ENCODE measurements at regions not wholly inside any gene's neighbourhood (a gene's known extent, or its start where the extent isn't known, plus 50 kb on each side); places are given as distances from the start of the nearest gene placed in this dataset.
"Not testable (repeated sequence)": the region's sequence is repeated elsewhere in the genome, so short reads cannot be mapped to it uniquely, and the experiment has no call there.

DNA sequence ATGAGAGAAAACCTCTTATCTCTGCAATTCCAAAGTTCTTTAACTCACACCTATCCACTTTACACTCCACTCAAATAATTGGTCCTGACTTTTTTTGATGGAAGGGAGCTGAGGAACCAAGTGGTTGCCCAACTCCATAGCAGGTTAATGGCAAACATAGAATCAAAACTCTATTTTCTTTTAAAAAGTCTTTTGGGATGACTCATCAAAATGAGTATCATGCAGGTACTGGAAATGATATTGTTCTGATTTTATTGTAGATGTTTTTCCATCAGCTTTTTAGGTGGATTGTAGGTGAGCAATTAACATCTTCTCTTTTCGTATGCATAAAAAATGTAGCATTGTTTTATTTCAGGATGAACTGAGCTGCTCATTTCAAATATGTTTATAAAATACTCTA lies 239.5 kb downstream of the SATB1 start:
- DNase-seq: no peak

DNA sequence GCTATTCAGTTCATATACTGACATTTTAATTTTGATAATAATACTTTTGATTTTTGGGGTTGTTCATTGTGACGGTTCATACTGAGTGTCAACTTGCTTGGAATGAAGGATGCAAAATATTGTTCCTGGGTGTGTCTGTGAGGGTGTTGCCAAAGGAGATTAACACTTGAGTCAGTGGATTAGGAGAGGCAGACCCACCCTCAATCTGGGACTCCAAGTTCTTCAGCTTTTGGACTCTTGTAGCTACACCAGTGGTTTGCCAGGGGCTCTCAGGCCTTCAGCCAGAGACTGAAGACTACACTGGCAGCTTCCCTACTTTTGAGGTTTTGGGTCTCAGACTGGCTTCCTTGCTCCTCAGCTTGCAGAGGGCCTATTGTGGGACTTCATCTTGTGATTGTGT lies 242.2 kb downstream of the SATB1 start:
- not testable (repeated sequence) for DNase-seq

DNA sequence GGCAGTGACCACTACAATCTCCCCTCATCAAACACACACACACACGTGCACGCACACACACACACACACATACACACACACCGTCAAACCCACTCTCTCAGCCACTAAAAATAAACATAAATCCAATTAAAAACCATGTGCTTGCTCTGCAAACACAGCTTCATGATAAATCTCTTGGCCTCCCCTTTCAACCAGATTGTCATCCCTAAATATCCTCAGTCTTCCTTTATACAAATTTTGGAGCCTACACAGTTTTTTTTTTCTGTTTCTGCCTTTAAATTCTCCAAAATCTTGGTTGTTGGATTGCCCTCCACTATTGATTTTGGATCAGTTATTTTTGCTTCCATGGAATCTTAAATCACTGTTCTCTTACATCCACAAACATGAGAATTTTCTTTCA lies 245.6 kb downstream of the SATB1 start:
- no peak for DNase-seq

DNA sequence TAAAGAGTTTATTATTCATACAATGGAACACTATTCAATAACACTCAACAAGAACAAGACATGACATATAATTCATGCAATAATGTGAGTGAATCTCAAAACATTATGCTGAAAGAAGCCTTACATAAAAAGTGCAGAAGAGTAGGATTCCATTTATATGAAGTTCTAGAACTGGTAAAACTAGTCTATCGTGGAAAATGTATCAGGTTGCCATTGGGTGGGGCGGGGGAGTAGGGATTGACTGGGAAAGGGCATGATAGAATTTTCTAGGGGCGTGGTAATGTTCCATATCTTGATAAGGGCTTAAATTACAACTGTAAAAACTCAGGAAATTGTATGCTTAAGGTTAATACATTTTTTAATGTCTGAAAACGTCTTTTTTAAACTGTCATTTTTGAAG lies 247.9 kb downstream of the SATB1 start:
- no peak for DNase-seq

DNA sequence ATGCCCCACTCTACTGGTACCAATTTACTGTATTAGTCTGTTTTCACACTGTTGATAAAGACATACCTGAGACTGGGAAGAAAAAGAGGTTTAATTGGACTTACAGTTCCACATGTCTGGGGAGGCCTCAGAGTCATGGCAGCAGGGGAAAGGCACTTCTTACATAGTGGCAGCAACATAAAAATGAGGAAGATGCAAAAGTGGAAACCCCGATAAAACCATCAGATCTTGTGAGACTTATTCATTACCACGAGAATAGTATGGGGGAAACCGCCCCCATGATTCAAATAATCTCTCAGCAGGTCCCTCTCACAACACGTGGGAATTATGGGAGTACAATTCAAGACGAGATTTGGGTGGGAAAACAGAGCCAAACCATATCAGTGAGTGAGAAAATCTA lies 251.2 kb downstream of the SATB1 start:
- DNase-seq: not testable (repeated sequence)

DNA sequence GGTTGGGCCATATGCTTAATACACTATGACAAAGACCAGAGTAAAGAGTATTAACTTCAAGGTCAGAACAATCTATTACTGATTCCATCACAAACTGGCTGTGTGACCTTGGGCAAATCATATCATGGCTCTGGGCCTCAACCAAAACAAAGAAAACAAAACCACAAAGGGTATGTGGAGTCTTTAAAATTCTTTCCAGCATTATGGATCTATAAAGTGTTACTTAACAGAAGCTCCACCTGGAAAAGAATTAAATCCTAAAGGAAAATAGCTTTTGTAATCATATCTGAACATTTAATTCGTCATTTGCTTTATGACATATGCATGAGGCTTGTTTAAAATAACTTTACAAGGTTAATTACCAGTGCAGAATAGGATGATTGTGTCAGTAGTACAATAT lies 265.5 kb downstream of the SATB1 start:
- DNase-seq: no peak

DNA sequence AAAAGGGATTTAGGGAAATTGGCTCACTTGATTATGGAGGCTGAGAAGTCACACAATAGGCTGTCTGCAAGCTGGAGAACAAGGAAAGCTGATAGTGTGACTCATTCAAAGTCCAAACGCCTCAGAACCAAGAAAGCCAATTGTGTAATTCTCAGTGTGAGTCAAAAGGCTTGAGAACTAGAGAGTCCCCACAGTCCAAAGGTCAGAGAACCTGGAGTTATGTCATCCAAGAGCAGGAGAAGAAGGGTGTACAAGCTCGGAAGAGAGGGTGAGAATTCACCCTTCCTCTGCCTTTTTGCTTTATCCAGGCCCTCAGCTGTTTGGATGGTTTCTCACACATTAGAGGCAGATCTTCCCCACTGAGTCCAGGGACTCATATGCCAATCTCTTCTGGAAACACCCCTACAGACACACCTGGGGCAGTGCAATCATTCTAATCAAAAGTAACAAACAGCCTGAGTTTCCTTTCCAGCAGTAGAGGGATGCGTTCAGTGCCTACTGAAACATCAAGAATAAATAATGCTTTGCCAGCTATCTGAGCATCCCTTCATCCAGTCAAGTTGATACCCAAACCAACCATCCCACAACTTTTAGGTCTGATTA lies 271.5 kb downstream of the SATB1 start:
- DNase-seq: no peak

DNA sequence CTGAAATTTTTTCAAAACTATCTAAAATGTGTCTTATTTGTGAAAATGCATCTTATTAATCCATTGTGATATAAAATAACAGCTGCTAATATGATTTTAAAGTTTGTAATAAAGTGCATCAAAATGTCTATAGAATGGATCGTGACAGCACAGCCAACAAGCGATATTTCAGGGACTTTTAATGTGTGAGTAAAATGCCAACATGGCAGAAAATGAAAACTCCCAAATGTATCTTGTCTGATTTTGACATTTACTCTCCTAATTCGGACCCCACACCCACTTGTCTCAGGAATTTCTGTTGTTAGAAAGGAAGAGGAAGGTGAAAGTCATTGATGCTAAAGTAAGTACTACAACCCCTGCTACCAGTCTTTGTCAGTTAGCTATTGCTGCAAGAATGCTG lies 273.9 kb downstream of the SATB1 start:
- no peak for DNase-seq

DNA sequence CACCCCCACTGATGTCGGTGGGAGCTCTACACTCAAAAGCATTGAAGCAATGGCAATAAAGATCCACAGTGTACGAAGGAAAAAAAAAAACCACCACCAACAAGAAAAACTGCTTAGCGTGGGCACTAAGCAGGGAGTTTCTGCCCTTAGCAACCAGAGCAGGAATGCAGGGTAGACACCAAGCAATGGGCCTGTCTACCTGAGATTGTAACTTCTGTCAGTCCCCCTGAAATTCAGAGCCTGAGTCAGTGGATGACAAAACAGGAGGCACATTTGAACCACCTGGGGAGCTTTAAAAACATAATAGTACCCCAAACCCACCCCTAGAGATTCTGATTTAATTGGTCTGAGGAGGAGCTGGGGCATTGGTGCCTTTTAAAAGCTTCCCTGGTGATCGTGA lies 275.2 kb downstream of the SATB1 start:
- no peak for DNase-seq

DNA sequence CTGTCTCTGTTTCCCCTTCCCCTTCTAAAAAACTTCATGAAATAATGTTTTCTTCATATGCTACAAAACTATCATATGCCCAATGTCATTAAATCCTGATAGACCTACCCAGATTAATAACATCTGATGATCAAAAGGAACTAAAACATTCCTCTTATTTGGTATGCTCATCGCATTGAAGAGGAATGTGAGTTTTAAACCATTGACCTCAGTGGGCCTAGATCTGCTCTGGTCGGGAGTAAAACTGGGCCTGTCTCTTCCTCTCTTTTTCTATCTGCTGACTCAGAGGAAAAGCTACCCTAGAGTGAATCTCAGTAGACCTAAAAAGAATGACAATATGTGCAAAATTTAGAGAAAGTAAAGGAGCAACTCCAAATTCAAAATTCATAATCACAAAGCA lies 275.8 kb downstream of the SATB1 start:
- DNase-seq: no peak

DNA sequence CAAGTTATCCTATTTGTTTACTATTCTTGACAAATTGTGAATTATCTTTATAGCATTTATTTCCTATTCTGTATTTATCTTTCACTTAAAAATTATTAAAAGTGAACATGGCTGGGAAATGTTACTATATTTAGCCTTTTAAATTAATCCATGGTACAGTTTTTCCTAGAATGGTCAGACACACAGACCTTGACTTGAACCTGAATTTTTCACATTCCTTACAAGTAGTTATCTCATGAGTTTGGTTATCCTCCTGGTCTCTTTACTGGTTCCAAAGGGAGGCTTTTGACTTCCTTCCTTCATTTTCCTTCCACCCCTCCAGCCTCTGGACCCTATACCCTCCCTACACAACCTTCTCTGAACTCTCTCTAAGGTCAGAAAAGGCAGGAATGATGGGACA lies 280.6 kb downstream of the SATB1 start:
- DNase-seq: no peak

DNA sequence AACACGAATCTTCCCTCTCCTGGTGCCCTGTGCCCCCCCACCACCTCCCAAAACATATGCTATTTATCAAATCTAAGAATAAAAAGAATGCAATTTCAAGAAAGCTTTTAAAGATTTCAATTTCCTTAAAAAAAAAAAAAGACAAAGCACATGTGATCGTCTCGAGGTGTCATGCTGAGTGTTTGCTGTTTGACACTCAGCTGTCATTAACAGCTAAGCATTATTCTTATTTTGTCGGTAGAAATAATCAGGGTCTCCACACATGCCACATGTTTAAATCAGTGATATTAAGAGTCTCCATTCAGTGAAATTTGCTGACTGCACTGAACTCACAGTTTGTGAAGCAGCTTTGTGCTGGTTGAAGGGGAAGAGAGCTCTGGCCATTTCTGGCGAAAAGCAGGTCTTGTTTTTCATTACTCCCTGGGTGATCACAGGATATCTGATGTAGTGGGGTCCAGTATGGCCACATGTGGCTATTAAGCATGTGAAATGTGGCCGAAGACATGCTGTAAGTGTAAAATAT lies 281.8 kb downstream of the SATB1 start:
- no peak for DNase-seq

DNA sequence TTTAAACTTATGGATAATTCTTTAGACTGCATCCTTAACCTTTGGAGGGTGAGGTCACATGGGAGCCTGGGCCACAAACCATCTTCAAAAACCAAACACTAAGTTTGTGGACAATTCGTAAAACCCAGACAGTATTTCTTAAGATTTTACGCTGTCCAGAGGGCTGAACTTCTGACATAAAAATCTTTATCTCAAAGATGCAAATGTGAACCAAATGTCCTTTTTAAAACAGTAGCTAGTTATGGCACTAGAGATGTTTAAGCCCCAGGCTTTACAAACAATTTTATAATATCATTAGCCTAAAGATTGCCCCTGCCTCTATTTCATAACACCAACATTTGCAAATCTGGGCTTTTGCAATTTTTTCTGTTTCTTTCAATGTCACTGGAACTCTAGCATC lies 287.2 kb downstream of the SATB1 start:
- DNase-seq: no peak

DNA sequence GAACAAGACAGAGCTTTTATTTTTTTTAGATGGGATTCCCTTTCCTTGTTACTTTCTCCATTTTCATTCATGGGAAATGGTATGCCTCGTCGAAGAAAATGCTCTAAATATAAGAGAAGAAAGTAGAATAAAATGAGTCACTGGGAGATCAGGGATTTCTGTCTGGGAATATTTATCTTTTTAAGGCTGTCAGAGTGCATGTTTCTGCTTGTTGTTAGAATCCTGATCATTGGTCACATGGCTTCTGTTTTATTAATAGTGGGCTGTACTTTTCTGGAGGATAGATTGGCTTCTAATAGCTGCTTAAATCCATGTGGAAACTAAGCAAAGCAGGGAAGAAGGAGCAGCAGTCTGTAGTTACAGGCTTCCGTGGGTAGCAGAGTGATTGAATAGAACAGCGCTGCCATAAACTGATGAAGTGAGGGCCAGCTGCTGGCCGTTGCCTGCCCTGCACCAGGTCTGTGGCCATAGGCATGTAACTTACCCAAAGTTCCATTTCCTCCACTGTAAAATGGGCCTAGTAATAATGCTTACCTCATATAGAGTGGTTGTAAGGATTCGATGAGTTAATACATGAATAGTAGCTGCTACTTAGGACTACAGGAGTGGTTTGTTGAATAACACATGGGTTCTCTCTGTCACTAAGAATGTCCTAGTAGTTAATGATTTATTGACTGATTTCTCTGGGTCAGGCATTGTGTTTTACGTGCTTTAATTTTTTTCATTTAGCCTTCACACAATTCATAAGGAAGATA lies 289.9 kb downstream of the SATB1 start:
- DNase-seq: no peak

DNA sequence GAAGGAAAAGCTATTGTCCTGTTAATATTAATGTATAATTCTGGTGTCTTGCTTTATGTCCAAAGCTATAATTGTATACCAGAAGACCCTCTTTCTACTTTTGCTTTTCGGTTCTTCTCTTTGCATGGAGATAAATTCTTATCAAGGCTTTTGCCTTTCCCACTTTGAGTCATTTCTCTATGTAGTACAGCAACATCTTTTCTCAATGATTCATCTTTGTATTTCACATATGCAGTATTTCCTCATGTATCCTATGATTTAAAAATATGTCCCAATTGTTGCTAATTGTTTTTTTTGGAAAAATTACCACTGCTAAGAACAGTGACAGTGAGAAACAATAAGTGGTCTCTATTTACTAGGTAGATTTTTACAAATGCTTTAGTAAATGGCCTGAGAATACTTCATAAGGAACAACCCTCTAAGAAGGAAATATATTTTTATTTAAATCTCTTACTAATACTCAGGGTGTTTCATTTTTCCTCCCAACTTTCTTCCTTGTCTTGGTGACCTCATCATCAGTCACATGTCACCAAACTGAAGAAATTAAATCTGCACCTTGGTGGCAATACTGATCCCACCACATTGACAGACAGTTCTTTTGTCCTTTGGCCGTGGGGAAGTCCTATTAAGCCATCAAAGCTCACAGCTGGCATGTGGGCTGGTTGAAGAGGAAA lies 290.6 kb downstream of the SATB1 start:
- DNase-seq: no peak

DNA sequence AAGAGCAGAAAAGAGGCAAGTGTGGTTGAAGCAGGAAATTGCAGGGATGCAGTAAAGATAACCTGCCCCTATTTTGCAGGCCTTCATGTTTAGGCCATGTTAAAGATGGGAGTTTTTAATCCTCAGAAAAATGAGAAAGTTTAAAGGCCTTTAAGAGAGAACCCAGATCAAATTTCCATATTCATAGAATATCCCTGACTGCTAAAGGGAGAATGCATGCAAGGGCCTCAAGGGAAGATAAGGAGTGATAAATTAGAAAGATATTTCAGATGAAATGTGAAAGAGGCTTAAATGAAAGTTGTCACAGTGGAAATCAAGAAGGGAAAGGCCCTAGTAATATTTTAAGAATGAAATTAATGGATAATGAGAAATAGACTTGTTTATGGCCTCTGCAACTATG lies 292.1 kb downstream of the SATB1 start:
- DNase-seq: no peak

DNA sequence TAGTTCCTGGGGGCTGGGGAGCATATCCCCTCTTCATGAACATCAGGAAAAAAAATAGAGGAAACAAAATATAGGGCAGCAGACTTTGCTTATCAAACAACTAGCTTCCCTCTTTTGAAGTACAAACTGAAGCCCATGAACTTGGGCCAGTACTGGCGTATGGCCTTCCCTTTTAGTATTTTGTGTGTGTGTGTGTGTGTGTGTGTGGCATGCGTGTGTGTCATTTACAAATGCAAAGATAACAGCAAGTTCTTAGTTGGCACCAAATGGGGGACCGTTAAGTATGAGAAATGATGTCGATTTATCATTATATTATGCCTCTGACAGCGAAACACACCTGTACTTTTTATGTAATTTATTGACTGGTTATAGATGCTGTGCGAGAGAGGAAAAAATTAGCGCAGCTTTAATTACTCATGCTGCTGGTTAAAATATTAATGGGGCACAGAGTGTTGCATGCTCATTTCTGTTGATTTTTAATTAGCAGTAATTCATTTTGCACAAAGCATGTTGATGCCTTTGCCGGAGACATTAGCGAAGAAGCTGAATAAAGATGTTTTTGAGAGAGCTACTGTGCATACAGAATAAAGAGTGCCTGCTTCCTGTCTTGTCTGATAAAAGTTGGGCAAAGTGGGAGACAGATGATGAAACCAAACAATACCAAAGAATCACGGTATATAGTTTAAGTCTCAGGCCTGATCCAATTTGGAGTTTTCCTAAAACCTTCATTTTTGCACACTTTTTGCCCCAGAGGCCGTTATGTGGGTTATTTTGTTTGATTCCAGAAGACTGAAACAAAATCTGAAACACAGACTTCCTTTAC lies 297.1 kb downstream of the SATB1 start:
- DNase-seq: no peak

DNA sequence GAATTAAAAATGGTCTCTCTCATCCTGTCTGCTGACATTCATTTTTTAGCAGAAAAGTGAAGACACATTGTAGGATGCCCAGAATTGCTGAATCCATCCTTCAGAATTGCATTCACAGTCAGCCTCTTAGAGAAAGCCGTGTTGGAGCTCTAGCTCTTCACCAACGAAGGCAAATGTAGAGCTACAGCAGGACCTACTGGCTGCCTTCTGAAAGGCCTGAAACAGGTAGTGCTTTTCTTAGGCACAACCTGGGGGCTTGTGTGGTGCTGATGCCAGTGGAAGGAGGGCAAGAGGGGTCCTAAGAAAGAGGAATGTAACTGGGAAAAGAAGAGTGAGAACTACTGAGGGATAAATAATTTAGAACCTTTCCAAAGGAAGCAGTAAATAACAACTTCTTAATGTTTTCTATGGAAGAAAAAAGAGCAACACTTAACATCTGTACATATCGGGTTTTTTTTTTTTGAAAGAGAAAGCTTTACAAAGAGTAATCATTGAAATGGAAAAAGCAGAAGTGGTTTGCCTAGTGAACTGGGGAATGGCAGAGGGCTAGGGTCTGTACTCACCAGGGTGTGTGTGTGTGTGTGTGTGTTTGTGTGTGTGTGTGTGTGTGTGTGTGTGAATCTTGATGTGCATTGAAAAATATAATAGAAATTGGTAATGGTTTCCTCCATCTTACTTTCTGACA lies 297.8 kb downstream of the SATB1 start:
- no peak for DNase-seq

DNA sequence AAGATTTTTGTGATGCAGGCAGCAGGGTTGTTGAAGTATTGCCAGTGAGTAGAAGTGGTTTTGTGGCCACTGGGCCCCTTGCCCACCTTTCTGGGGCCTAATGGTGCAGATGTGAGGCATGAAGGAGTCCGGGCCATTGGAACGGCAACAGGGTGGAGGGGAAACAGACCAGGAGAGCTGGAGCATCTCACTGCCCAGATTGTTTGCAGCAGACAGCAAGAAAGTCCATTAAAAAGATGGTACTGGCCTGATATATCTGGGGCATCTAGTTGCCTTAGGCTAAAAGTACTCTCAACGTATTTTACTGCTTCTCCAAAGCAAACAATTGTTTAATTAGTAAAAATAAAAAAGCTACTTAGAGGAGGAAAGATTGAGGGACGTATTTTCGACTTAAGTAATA lies 298.4 kb downstream of the SATB1 start:
- DNase-seq: no peak

DNA sequence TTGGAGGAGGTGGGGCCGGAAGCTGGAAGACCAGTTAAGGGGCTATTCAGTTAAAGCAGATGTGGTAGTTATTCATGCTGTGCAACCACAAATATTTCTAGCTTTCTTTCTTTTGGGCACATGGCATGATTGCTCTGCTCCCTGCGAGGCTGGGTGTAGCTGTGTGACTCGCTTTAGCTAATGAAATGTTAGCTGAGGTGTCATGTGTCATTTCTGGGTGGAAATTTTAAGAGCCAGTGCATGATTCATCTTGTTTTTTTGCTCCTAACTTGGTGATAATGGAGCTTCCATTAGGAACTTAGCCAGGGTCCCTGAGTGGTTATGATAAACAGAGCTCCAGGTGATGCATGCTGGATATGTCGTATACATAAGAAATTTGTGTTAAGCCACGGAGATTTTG lies 300.6 kb downstream of the SATB1 start:
- no peak for DNase-seq

DNA sequence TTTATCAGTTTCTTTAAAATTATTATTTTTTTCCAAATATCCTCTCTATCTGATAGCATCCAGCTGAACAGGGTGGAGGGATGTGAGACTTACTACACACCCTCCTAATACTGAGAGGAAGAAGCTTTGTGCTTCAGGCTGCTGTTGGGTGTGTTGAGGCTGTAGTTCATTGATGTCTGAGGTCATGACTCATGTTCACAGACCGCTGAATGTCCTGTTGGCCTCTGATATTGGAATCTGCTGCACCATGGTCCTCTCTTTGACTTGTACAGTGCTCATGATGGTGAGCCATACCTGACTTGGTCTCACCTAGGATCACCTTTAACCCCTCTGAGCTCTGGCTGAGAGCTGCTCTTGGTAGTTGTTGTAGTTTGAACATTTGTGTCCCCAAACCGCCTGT lies 302.9 kb downstream of the SATB1 start:
- DNase-seq: no peak

DNA sequence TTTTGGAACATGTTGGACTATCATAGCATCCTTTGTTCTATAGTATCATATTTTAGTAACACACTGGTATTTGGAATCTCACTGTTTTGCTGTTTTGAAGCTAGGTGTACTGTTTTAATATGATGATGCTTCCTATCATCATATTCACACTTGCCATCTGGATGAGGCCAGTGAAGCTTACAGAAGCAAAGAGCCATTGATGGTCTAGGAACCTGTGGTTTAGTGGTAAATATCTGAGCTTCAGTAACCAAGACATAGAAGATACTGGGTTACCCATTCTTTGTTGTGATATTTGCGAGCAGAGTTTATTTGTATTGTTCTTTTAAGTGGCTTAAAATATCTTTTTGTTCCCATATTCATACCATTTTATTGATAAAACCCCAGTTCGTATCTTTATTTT lies 304.1 kb downstream of the SATB1 start:
- DNase-seq: no peak

DNA sequence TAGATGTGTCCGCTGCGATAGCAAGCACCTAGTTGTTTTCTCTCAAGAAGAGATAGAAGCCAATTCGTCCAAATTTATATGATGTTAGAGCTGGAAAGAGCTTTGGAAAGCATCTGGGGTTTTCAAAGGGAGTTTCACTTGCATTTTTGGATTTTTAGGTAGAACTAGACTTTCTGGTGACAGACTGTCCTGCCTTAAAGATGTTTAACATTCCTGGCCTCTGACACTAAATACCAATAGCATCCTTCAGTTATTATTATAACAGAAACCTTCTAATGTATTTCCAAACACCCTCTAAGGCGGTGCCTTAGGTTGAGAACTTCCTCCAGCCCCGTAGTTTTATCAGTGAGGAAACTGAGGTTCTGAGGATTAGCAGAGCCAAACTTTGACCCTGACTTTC lies 305.3 kb downstream of the SATB1 start:
- DNase-seq: no peak

Data from DMS 273 treated with DMSO at 0.1 percent for 48 hours (cell line).